Testis (tissue), 2 donors: ENCODE measurements at regions not wholly inside any gene's neighbourhood (a gene's known extent, or its start where the extent isn't known, plus 50 kb on each side); places are given as distances from the start of the nearest gene placed in this dataset.

Experiments
- POLR2A ChIP-seq: fragments of 450-650 bp; IDR thresholded peaks from one replicate; pipeline ENCODE4 v1.6.1; 2017; ENCODE audit warnings: antibody characterized with exemption, mild to moderate bottlenecking, moderate library complexity
- TF ChIP-seq, protein P1 (sequence below), 3 experiments: fragments of 450-650 bp in 2 of 3; fragments of 200-600 bp in 1 of 3; sonication (generic) in 1 of 3; IDR thresholded peaks; one replicate each; pipeline ENCODE4 v1.5.1; 2016 to 2019; ENCODE audit warnings: antibody characterized with exemption in 3 of 3, mild to moderate bottlenecking in 2 of 3, moderate library complexity in 1 of 3

DNA sequence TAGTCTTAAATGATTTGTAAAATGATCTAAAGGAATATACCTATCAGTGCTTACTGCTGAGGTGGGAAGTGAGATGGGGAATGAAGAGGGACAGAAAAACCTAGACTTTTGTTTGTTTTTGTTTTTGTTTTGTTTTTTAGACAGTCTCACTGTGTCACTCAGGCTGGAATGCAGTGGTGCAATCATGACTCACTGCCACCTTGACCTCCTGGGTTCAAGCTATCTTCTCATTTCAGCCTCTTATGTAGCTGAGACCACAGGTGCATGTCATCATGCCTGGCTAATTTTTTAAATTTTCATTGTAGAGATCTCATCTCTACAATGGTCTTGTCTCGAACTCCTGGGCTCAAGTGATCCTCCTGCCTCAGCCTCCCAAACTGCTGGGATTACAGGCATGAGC, 116.4 kb upstream of the SEM1 start:
- no peak for TF ChIP-seq POLR2A
- TF ChIP-seq, protein P1, sequence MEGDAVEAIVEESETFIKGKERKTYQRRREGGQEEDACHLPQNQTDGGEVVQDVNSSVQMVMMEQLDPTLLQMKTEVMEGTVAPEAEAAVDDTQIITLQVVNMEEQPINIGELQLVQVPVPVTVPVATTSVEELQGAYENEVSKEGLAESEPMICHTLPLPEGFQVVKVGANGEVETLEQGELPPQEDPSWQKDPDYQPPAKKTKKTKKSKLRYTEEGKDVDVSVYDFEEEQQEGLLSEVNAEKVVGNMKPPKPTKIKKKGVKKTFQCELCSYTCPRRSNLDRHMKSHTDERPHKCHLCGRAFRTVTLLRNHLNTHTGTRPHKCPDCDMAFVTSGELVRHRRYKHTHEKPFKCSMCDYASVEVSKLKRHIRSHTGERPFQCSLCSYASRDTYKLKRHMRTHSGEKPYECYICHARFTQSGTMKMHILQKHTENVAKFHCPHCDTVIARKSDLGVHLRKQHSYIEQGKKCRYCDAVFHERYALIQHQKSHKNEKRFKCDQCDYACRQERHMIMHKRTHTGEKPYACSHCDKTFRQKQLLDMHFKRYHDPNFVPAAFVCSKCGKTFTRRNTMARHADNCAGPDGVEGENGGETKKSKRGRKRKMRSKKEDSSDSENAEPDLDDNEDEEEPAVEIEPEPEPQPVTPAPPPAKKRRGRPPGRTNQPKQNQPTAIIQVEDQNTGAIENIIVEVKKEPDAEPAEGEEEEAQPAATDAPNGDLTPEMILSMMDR (IDR thresholded peaks at IDR 0.05) = no peak
